ENCODE measurements at regions not wholly inside any gene's neighbourhood (a gene's known extent, or its start where the extent isn't known, plus 50 kb on each side); places are given as distances from the start of the nearest gene placed in this dataset.

- TF ChIP-seq EZH2 (IDR thresholded peaks at IDR 0.05) (no peak), POLR2AphosphoS5 (IDR thresholded peaks at IDR 0.05; ENCODE audit: low read depth, low read length) (no peak), POLR2A (IDR thresholded peaks at IDR 0.05; ENCODE audit: borderline replicate concordance, extremely low read depth, insufficient read depth, insufficient read length) (no peak), CEBPB (IDR thresholded peaks at IDR 0.05; ENCODE audit: low read depth) (no peak), JUND (IDR thresholded peaks at IDR 0.05) (no peak), ZFX (IDR thresholded peaks at IDR 0.05) (no peak)
These were observed 920.0 kb downstream of the TFAP2A start for GRCh38 chr6:9494864-9495263.
